H9 (cell line): ENCODE measurements at regions not wholly inside any gene's neighbourhood (a gene's known extent, or its start where the extent isn't known, plus 50 kb on each side); places are given as distances from the start of the nearest gene placed in this dataset.

ENCODE experiments used
- DNase-seq: peaks from one replicate; pipeline ENCODE4 v3.0.0-alpha.2; 2017
- H2AFZ ChIP-seq: one replicate; pipeline ENCODE4 v1.6.1; 2013; ENCODE audit warnings: mild to moderate bottlenecking, low read length, control low read depth, moderate library complexity
- H2AK5ac ChIP-seq: 2 replicates; pipeline ENCODE4 v1.6.1; 2013; ENCODE audit warnings: low read length, control low read depth, mixed read lengths; ENCODE audit not compliant: insufficient read length
- H2BK120ac ChIP-seq: one replicate; pipeline ENCODE4 v1.6.1; 2013; ENCODE audit warnings: low read depth, mild to moderate bottlenecking, low read length, control low read depth, inconsistent platforms; ENCODE audit not compliant: poor library complexity, severe bottlenecking
- H2BK12ac ChIP-seq: 2 replicates; pipeline ENCODE4 v1.6.1; 2013; ENCODE audit warnings: low read length, control low read depth, mixed read lengths, low read depth; ENCODE audit not compliant: insufficient read length
- H2BK15ac ChIP-seq: 2 replicates; pipeline ENCODE4 v1.6.1; 2013; ENCODE audit warnings: low read depth, low read length, control low read depth
- H2BK20ac ChIP-seq: one replicate; pipeline ENCODE4 v1.6.1; 2013; ENCODE audit warnings: low read depth, mild to moderate bottlenecking, low read length, control low read depth, inconsistent platforms; ENCODE audit not compliant: poor library complexity, severe bottlenecking
- H2BK5ac ChIP-seq: 2 replicates; pipeline ENCODE4 v1.6.1; 2013; ENCODE audit warnings: low read length, control low read depth, mixed read lengths; ENCODE audit not compliant: insufficient read length
- H3K14ac ChIP-seq: 2 replicates; pipeline ENCODE4 v1.6.1; 2013; ENCODE audit warnings: low read length, control low read depth; ENCODE audit not compliant: insufficient read depth
- H3K18ac ChIP-seq: 2 replicates; pipeline ENCODE4 v1.6.1; 2013; ENCODE audit warnings: low read depth, mild to moderate bottlenecking, mixed read lengths, low read length, control low read depth; ENCODE audit not compliant: insufficient read length
- H3K23ac ChIP-seq: 2 replicates; pipeline ENCODE4 v1.6.1; 2013; ENCODE audit warnings: low read length, control low read depth, mixed read lengths, low read depth; ENCODE audit not compliant: insufficient read length
- H3K23me2 ChIP-seq: 2 replicates; pipeline ENCODE4 v1.6.1; 2013; ENCODE audit warnings: low read depth, mild to moderate bottlenecking, mixed read lengths, low read length, control low read depth; ENCODE audit not compliant: insufficient read length, poor library complexity, severe bottlenecking
- H3K27ac ChIP-seq: 2 replicates; pipeline ENCODE4 v1.5.1; 2013; ENCODE audit warnings: low read length, control low read depth, mixed read lengths, low read depth; ENCODE audit not compliant: insufficient read length
- H3K27me3 ChIP-seq: 2 replicates; pipeline ENCODE4 v1.6.1; 2013; ENCODE audit warnings: low read length, control low read depth, inconsistent platforms; ENCODE audit not compliant: insufficient read depth
- H3K4ac ChIP-seq: 2 replicates; pipeline ENCODE4 v1.6.1; 2013; ENCODE audit warnings: low read depth, mild to moderate bottlenecking, control low read depth, inconsistent platforms, low read length, moderate library complexity
- H3K4me1 ChIP-seq: 2 replicates; pipeline ENCODE4 v1.6.1; 2013; ENCODE audit warnings: low read length, control low read depth, inconsistent platforms; ENCODE audit not compliant: insufficient read depth
- H3K4me2 ChIP-seq: 2 replicates; pipeline ENCODE4 v1.6.1; 2013; ENCODE audit warnings: low read length, control low read depth, mixed read lengths; ENCODE audit not compliant: insufficient read length, insufficient read depth
- H3K56ac ChIP-seq: 2 replicates; pipeline ENCODE4 v1.6.1; 2013; ENCODE audit warnings: low read depth, mild to moderate bottlenecking, mixed read lengths, low read length, control low read depth; ENCODE audit not compliant: insufficient read length
- H3K79me1 ChIP-seq: 2 replicates; pipeline ENCODE4 v1.6.1; 2013; ENCODE audit warnings: low read depth, mild to moderate bottlenecking, moderate library complexity, low read length, control low read depth, inconsistent platforms; ENCODE audit not compliant: insufficient read depth, poor library complexity, severe bottlenecking
- H3K79me2 ChIP-seq: 2 replicates; pipeline ENCODE4 v1.6.1; 2013; ENCODE audit warnings: low read length, control low read depth, inconsistent platforms; ENCODE audit not compliant: insufficient read depth
- H3K9ac ChIP-seq: 2 replicates; pipeline ENCODE4 v1.6.1; 2013; ENCODE audit warnings: low read length, control low read depth, mixed read lengths; ENCODE audit not compliant: insufficient read length; ENCODE audit errors: extremely low read depth
- H3K9me3 ChIP-seq: one replicate; pipeline ENCODE4 v1.6.1; 2013; ENCODE audit warnings: low read depth, low read length, inconsistent platforms; ENCODE audit not compliant: control insufficient read depth
- H3T11ph ChIP-seq: one replicate; pipeline ENCODE4 v1.6.1; 2013; ENCODE audit warnings: mild to moderate bottlenecking, low read length, control low read depth, inconsistent platforms
- H4K20me1 ChIP-seq: one replicate; pipeline ENCODE4 v1.6.1; 2013; ENCODE audit not compliant: control insufficient read depth, insufficient read length, insufficient read depth
- H4K5ac ChIP-seq: 2 replicates; pipeline ENCODE4 v1.6.1; 2013; ENCODE audit warnings: low read depth, mild to moderate bottlenecking, mixed read lengths, low read length, control low read depth; ENCODE audit not compliant: insufficient read length
- H4K8ac ChIP-seq: replicated peaks from 2 replicates; pipeline ENCODE4 v1.6.1; 2013; ENCODE audit warnings: low read length, control low read depth, mixed read lengths, low read depth; ENCODE audit not compliant: insufficient read length
- H4K91ac ChIP-seq: 2 replicates; pipeline ENCODE4 v1.6.1; 2013; ENCODE audit warnings: low read depth, mild to moderate bottlenecking, moderate library complexity, mixed read lengths, low read length, control low read depth; ENCODE audit not compliant: insufficient read length
- H3K27ac Mint-ChIP-seq, 3 experiments: 2 replicates in 2 of 3; 3 replicates in 1 of 3; pipeline ENCODE4 v1.8.0; 2020 to 2021; ENCODE audit warnings: mixed read lengths in 3 of 3, mild to moderate bottlenecking in 1 of 3, moderate library complexity in 1 of 3
- H3K27me3 Mint-ChIP-seq: 2 replicates; pipeline ENCODE4 v1.8.0; 2021; ENCODE audit warnings: low read depth, mild to moderate bottlenecking, moderate library complexity, mixed read lengths
- H3K36me3 Mint-ChIP-seq, 3 experiments: 2 replicates in 2 of 3; 3 replicates in 1 of 3; pipeline ENCODE4 v1.8.0; 2020 to 2021; ENCODE audit warnings: low read depth in 3 of 3, mixed read lengths in 3 of 3; ENCODE audit not compliant: insufficient read depth in 1 of 3
- H3K4me1 Mint-ChIP-seq, 2 experiments: 2 replicates each; pipeline ENCODE4 v1.8.0; 2020; ENCODE audit warnings: mixed read lengths in 2 of 2
- H3K4me3 Mint-ChIP-seq, 2 experiments: 2 replicates in 1 of 2; 3 replicates in 1 of 2; pipeline ENCODE4 v1.8.0; 2020 to 2021; ENCODE audit warnings: mild to moderate bottlenecking in 2 of 2, mixed read lengths in 2 of 2, moderate library complexity in 1 of 2
- H3K9me3 Mint-ChIP-seq, 2 experiments: 2 replicates in 1 of 2; 3 replicates in 1 of 2; pipeline ENCODE4 v1.8.0; 2020; ENCODE audit warnings: mild to moderate bottlenecking in 2 of 2, mixed read lengths in 2 of 2, moderate library complexity in 1 of 2
- CTCF ChIP-seq: fragments of 200-600 bp; sonication (generic); conservative IDR thresholded peaks from 3 replicates; pipeline ENCODE4 v1.8.0; 2021; ENCODE audit warnings: antibody characterized with exemption, mild to moderate bottlenecking
- WGBS: extraction: QIAGEN DNeasy Blood & Tissue Kit; methylation state at CpG from one replicate; pipeline ENCODE4 v1.1.7; 2013; ENCODE audit warnings: missing lambda C conversion rate, low lambda C conversion rate, mixed read lengths; ENCODE audit not compliant: insufficient read length; ENCODE audit errors: extremely low coverage; 5-methylcytosine and 5-hydroxymethylcytosine counted together

- Histone ChIP-seq H2BK12ac (no peak overlapping the region), H3K79me1 (no peaks in the 10 kb centered on the region), H4K20me1 (no peaks in the 10 kb centered on the region), H2BK5ac (no peak overlapping the region), H3K23me2 (no peaks in the 10 kb centered on the region), H4K8ac (no peak overlapping the region), H3K4ac (no peak overlapping the region), H4K5ac (no peak overlapping the region), H3K56ac (no peak overlapping the region), H3K4me1 (peaks cover 8% of the 10 kb centered on the region; the same call in 1 of the 2 replicates), H3K18ac (no peak overlapping the region), H3K23ac (no peak overlapping the region), H3K27me3 (no peaks in the 10 kb centered on the region; the same call in 1 of the 2 replicates), H3K9me3 (no peaks in the 10 kb centered on the region), H3K14ac (no peak overlapping the region; the same call in 1 of the 2 replicates), H2BK15ac (no peak overlapping the region), H3T11ph (no peak overlapping the region), H2AFZ (no peak overlapping the region), H3K27ac (no peak overlapping the region), H3K9ac (no peak overlapping the region), H2AK5ac (no peak overlapping the region), H4K91ac (no peak overlapping the region), H2BK20ac (no peak overlapping the region), H3K4me2 (no peak overlapping the region), H3K79me2 (no peaks in the 10 kb centered on the region), H2BK120ac (no peak overlapping the region)
- peaks cover 74 to 78% of the 10 kb centered on the region in 2 experiments for H3K9me3 Mint-ChIP-seq
- WGBS, result no CpG with 5 or more reads among the region's 11 CpGs
- TF ChIP-seq CTCF, result no peak
- H3K4me3 Mint-ChIP-seq, result no peak overlapping the region
- H3K4me1 Mint-ChIP-seq, result peaks cover 5 to 17% of the 10 kb centered on the region in 2 experiments
- DNase-seq, result no peak
- peaks cover 0 to 2% (median 0%) of the 10 kb centered on the region in 3 experiments; a peak in 5 of 7 replicates for H3K36me3 Mint-ChIP-seq
- H3K27ac Mint-ChIP-seq, result peak overlapping the region in 1 of 3 experiments; percentile 87; a peak in 1 of 7 replicates
- no peaks in the 10 kb centered on the region; the same call in 1 of the 2 replicates for H3K27me3 Mint-ChIP-seq
Observed at GRCh38 chrX:40501164-40501855, 79.5 kb upstream of the ATP6AP2 start.
